ENCODE measurements at regions not wholly inside any gene's neighbourhood (a gene's known extent, or its start where the extent isn't known, plus 50 kb on each side); places are given as distances from the start of the nearest gene placed in this dataset.
"Not testable (repeated sequence)": the region's sequence is repeated elsewhere in the genome, so short reads cannot be mapped to it uniquely, and the experiment has no call there.

- TF ChIP-seq CTCF (conservative IDR thresholded peaks at IDR 0.05 in 1 of 2, IDR thresholded peaks at IDR 0.05 in 1 of 2; ENCODE audit: extremely low read depth in 1 of 2, insufficient read depth in 1 of 2, low read depth in 1 of 2, low read length in 2 of 2); EZH2 (IDR thresholded peaks at IDR 0.05; ENCODE audit: borderline replicate concordance, low read length): not testable (repeated sequence)
Observed at GRCh38 chr6:81256223-81256622, 496.3 kb downstream of the TENT5A start.
